WTC11 (cell line): ENCODE measurements at regions not wholly inside any gene's neighbourhood (a gene's known extent, or its start where the extent isn't known, plus 50 kb on each side); places are given as distances from the start of the nearest gene placed in this dataset.
A peak's percentile ranks its signal among the peaks of the same experiment; 100 is the strongest.

ENCODE experiments used
- ATAC-seq: fragments of 200-7000 bp; cut with Tn5 transposase; 2 replicates; pipeline ENCODE4 v1.10.0; 2021; ENCODE audit warnings: mild to moderate bottlenecking, moderate library complexity
- CTCF ChIA-PET: fragments of 300-600 bp; sonication (Branson Sonifier 250); formaldehyde crosslinking; loops from one replicate; lab custom pipeline; 2021; ENCODE audit warnings: antibody characterized with exemption; lab: Charles Lee
- POLR2A ChIA-PET: fragments of 350-600 bp; sonication (Branson Sonifier 250); formaldehyde crosslinking; loops from one replicate; lab custom pipeline; 2021; ENCODE audit warnings: antibody characterized with exemption; lab: Charles Lee
- DNase-seq: peaks from one replicate; pipeline ENCODE4 v3.0.0; 2021; ENCODE audit warnings: low spot score
- H3K27ac Mint-ChIP-seq: 2 replicates; pipeline ENCODE4 v1.8.0; 2021; ENCODE audit warnings: mixed read lengths
- H3K27me3 Mint-ChIP-seq: 2 replicates; pipeline ENCODE4 v1.8.0; 2021; ENCODE audit warnings: low read depth, mild to moderate bottlenecking, moderate library complexity, mixed read lengths
- H3K36me3 Mint-ChIP-seq: 2 replicates; pipeline ENCODE4 v1.8.0; 2021; ENCODE audit warnings: mixed read lengths
- H3K4me1 Mint-ChIP-seq: 2 replicates; pipeline ENCODE4 v1.8.0; 2022; ENCODE audit warnings: mixed read lengths
- H3K4me3 Mint-ChIP-seq: 2 replicates; pipeline ENCODE4 v1.8.0; 2021; ENCODE audit warnings: mild to moderate bottlenecking, moderate library complexity, mixed read lengths
- H3K9me3 Mint-ChIP-seq: 2 replicates; pipeline ENCODE4 v1.8.0; 2021; ENCODE audit warnings: mixed read lengths
- CBFB ChIP-seq: sonication (generic); formaldehyde crosslinking; IDR thresholded peaks from 2 replicates; pipeline ENCODE4 v1.8.1; 2022; ENCODE audit warnings: mild to moderate bottlenecking, low read depth, missing genetic modification reagents
- EMX1 ChIP-seq: fragments of 250-450 bp; sonication (Bioruptor Pico); IDR thresholded peaks from 2 replicates; pipeline ENCODE4 v1.8.0; 2021; ENCODE audit warnings: mild to moderate bottlenecking
- ESRRA ChIP-seq: sonication (generic); formaldehyde crosslinking; IDR thresholded peaks from 2 replicates; pipeline ENCODE4 v1.8.1; 2022; ENCODE audit warnings: mild to moderate bottlenecking, missing genetic modification reagents, borderline replicate concordance
- FOXP1 ChIP-seq: sonication (generic); formaldehyde crosslinking; IDR thresholded peaks from 2 replicates; pipeline ENCODE4 v1.8.0; 2022; ENCODE audit warnings: missing genetic modification reagents, mild to moderate bottlenecking, moderate library complexity, borderline replicate concordance
- FOXP4 ChIP-seq: sonication (generic); formaldehyde crosslinking; IDR thresholded peaks from 2 replicates; pipeline ENCODE4 v1.8.0; 2022; ENCODE audit warnings: mild to moderate bottlenecking, missing genetic modification reagents
- HMGA2 ChIP-seq: fragments of 250-450 bp; sonication (Bioruptor Pico); IDR thresholded peaks from 2 replicates; pipeline ENCODE4 v1.4.0; 2021; ENCODE audit warnings: mild to moderate bottlenecking, moderate library complexity
- JAZF1 ChIP-seq: fragments of 250-450 bp; sonication (Bioruptor Pico); IDR thresholded peaks from 2 replicates; pipeline ENCODE4 v1.9.0; 2021; ENCODE audit warnings: moderate library complexity, mild to moderate bottlenecking, inconsistent platforms
- JUN ChIP-seq: sonication (generic); formaldehyde crosslinking; IDR thresholded peaks from 2 replicates; pipeline ENCODE4 v1.8.0; 2023; ENCODE audit warnings: mild to moderate bottlenecking, missing genetic modification reagents
- MLX ChIP-seq: sonication (generic); formaldehyde crosslinking; IDR thresholded peaks from 2 replicates; pipeline ENCODE4 v1.8.1; 2023; ENCODE audit warnings: mild to moderate bottlenecking, missing genetic modification reagents, moderate library complexity
- NFE2L1 ChIP-seq: sonication (generic); formaldehyde crosslinking; IDR thresholded peaks from 2 replicates; pipeline ENCODE4 v1.8.1; 2023; ENCODE audit warnings: missing genetic modification reagents
- STAT6 ChIP-seq: sonication (generic); formaldehyde crosslinking; conservative IDR thresholded peaks from 2 replicates; pipeline ENCODE4 v1.8.1; 2023; ENCODE audit warnings: mild to moderate bottlenecking, low read depth, missing genetic modification reagents, moderate library complexity
- TCF7 ChIP-seq: sonication (generic); formaldehyde crosslinking; IDR thresholded peaks from 2 replicates; pipeline ENCODE4 v1.8.0; 2022; ENCODE audit warnings: mild to moderate bottlenecking, low read depth, missing genetic modification reagents, moderate library complexity
- TEAD1 ChIP-seq: sonication (generic); formaldehyde crosslinking; IDR thresholded peaks from 2 replicates; pipeline ENCODE4 v1.8.0; 2022; ENCODE audit warnings: mild to moderate bottlenecking, missing genetic modification reagents
- TEAD4 ChIP-seq: sonication (generic); formaldehyde crosslinking; IDR thresholded peaks from 2 replicates; pipeline ENCODE4 v1.8.0; 2022; ENCODE audit warnings: mild to moderate bottlenecking, missing genetic modification reagents
- TP53 ChIP-seq: sonication (generic); formaldehyde crosslinking; IDR thresholded peaks from 2 replicates; pipeline ENCODE4 v1.8.1; 2023; ENCODE audit warnings: mild to moderate bottlenecking, missing genetic modification reagents
- USF1 ChIP-seq: sonication (generic); formaldehyde crosslinking; IDR thresholded peaks from 2 replicates; pipeline ENCODE4 v1.8.0; 2022; ENCODE audit warnings: mild to moderate bottlenecking, missing genetic modification reagents
- ZNF121 ChIP-seq: sonication (generic); formaldehyde crosslinking; IDR thresholded peaks from 2 replicates; pipeline ENCODE4 v1.8.0; 2023; ENCODE audit warnings: missing genetic modification reagents
- ZNF232 ChIP-seq: sonication (generic); formaldehyde crosslinking; IDR thresholded peaks from 2 replicates; pipeline ENCODE4 v1.8.0; 2022; ENCODE audit warnings: mild to moderate bottlenecking, missing genetic modification reagents
- ZNF423 ChIP-seq: fragments of 250-450 bp; sonication (Bioruptor Pico); IDR thresholded peaks from 2 replicates; pipeline ENCODE4 v2.1.2; 2022; ENCODE audit warnings: mild to moderate bottlenecking, moderate library complexity
- ZNF512 ChIP-seq: sonication (generic); formaldehyde crosslinking; IDR thresholded peaks from 2 replicates; pipeline ENCODE4 v1.8.1; 2022; ENCODE audit warnings: missing genetic modification reagents, borderline replicate concordance
- ZNF532 ChIP-seq: fragments of 250-450 bp; sonication (Bioruptor Pico); IDR thresholded peaks from 2 replicates; pipeline ENCODE4 v1.9.0; 2021; ENCODE audit warnings: mild to moderate bottlenecking, borderline replicate concordance
- ZNF671 ChIP-seq: fragments of 250-450 bp; sonication (Bioruptor Pico); IDR thresholded peaks from 2 replicates; pipeline ENCODE4 v1.8.0; 2021; ENCODE audit warnings: mild to moderate bottlenecking

GRCh38 chr15:70197318-70197944 lies 99.7 kb upstream of the TLE3 start (continued):
- TF ChIP-seq TP53 (CRISPR knock-in tag), result no peak
- no peak for TF ChIP-seq HMGA2 (CRISPR knock-in tag)
- no peak for TF ChIP-seq EMX1 (CRISPR knock-in tag)
- TF ChIP-seq FOXP1, result no peak
- TF ChIP-seq ESRRA (CRISPR knock-in tag), result no peak
- TF ChIP-seq TCF7 (CRISPR knock-in tag), result no peak

- CTCF ChIA-PET, result interaction anchor here (0.7 to 1.9 kb wide), 3 partner anchors 14 to 593 kb away, joined by 3 to 11 read pairs (median 3); no protein-coding TSS in a partner anchor
- DNase-seq (peak; percentile 81), ATAC-seq (peak; percentile 86)
- peaks cover 9% of the 10 kb centered on the region for H3K9me3 Mint-ChIP-seq
- peaks cover 3% of the 10 kb centered on the region; the same call in 1 of the 2 replicates for H3K27me3 Mint-ChIP-seq
- H3K27ac Mint-ChIP-seq, result peak overlapping the region; percentile 92
- peak overlapping the region; percentile 13 for H3K4me3 Mint-ChIP-seq
- POLR2A ChIA-PET, result interaction anchor here (0.5 to 1.1 kb wide), 2 partner anchors 28 to 67 kb away, joined by 3 to 5 read pairs; no protein-coding TSS in a partner anchor
- peaks cover 46% of the 10 kb centered on the region for H3K4me1 Mint-ChIP-seq
- H3K36me3 Mint-ChIP-seq, result peaks cover 8% of the 10 kb centered on the region
- TF ChIP-seq ZNF532 (no peak), MLX (no peak), ZNF232 (CRISPR knock-in tag) (no peak), ZNF423 (CRISPR knock-in tag) (peak; percentile 44; the same call in 1 of the 2 replicates), USF1 (CRISPR knock-in tag) (no peak), NFE2L1 (CRISPR knock-in tag) (no peak), FOXP4 (0 out of 2 replicates have a peak, but pooled peaks have one; percentile 55), ZNF671 (CRISPR knock-in tag) (no peak), JAZF1 (CRISPR knock-in tag) (no peak), TEAD4 (peak; percentile 72; the same call in 1 of the 2 replicates), ZNF512 (CRISPR knock-in tag) (no peak), JUN (CRISPR knock-in tag) (no peak), TEAD1 (peak; percentile 83; the same call in 1 of the 2 replicates), ZNF121 (CRISPR knock-in tag) (no peak), ESRRA (CRISPR knock-in tag) (no peak), CBFB (CRISPR knock-in tag) (0 out of 2 replicates have a peak, but pooled peaks have one; percentile 49), STAT6 (CRISPR knock-in tag) (no peak)
Measured at GRCh38 chr15:70196372-70197316, 98.9 kb upstream of the TLE3 start.
